T-helper 2 cell treated with Interferon-gamma antibody and Interleukin-4, amounts not matched to agents 100 ng/mL and 5 ng/mL, for 36 hours (primary cell): ENCODE measurements at regions not wholly inside any gene's neighbourhood (a gene's known extent, or its start where the extent isn't known, plus 50 kb on each side); places are given as distances from the start of the nearest gene placed in this dataset.
"Not testable (repeated sequence)": the region's sequence is repeated elsewhere in the genome, so short reads cannot be mapped to it uniquely, and the experiment has no call there.

Source experiments
- intact Hi-C: fragments of 100-400 bp; cut with micrococcal nuclease; formaldehyde crosslinking; loops from one replicate; pipeline ENCODE4 v1.15.1; 2023

- intact Hi-C loops = loop anchor here (10.0 kb wide), 2 partner anchors 318 to 1272 kb away; partner anchors contain the start of gene RAVER2
Observed at GRCh38 chr1:65062339-65062738, 85.7 kb upstream of the AK4 start.

- intact Hi-C loops = loop anchor here (10.0 kb wide), 2 partner anchors 318 to 1272 kb away; partner anchors contain the start of gene RAVER2
Observed at GRCh38 chr1:65063025-65063424, 85.0 kb upstream of the AK4 start.

- intact Hi-C loops = loop anchor here (5.0 to 10.0 kb wide), 5 partner anchors 63 to 1543 kb away; partner anchors contain the start of genes EFCAB7, ITGB3BP and RAVER2
Observed at GRCh38 chr1:65064981-65065380, 83.0 kb upstream of the AK4 start.

- intact Hi-C loops = loop anchor here (2.0 to 10.0 kb wide), 6 partner anchors 63 to 1543 kb away; partner anchors contain the start of genes EFCAB7, ITGB3BP, LEPR and LEPROT
Observed at GRCh38 chr1:65065524-65066418, 82.2 kb upstream of the AK4 start.

- intact Hi-C loops = loop anchor here (2.0 to 10.0 kb wide), 6 partner anchors 64 to 1544 kb away; partner anchors contain the start of genes EFCAB7, ITGB3BP, LEPR and LEPROT
Observed at GRCh38 chr1:65066419-65066765, 81.6 kb upstream of the AK4 start.

- intact Hi-C loops = loop anchor here (2.0 to 10.0 kb wide), 6 partner anchors 65 to 1545 kb away; partner anchors contain the start of genes EFCAB7, ITGB3BP, LEPR and LEPROT
Observed at GRCh38 chr1:65066766-65067490, 81.1 kb upstream of the AK4 start.

- intact Hi-C loops = loop anchor here (1.0 to 10.0 kb wide), 10 partner anchors 65 to 1545 kb away; partner anchors contain the start of genes AK4, EFCAB7, ITGB3BP and JAK1
Observed at GRCh38 chr1:65067491-65068201, 80.4 kb upstream of the AK4 start.

GRCh38 chr1:65068202-65069010, 79.6 kb upstream of the AK4 start:
- intact Hi-C loops = loop anchor here (1.0 to 10.0 kb wide), 9 partner anchors 66 to 1546 kb away; partner anchors contain the start of genes AK4, EFCAB7, ITGB3BP and JAK1

GRCh38 chr1:65069011-65069565, 78.9 kb upstream of the AK4 start:
- intact Hi-C loops = loop anchor here (2.0 to 10.0 kb wide), 8 partner anchors 67 to 1547 kb away; partner anchors contain the start of genes AK4, EFCAB7, ITGB3BP and RAVER2

- intact Hi-C loops = no loop called here
Observed at GRCh38 chr1:65072845-65073244, 75.2 kb upstream of the AK4 start.

GRCh38 chr1:65075123-65075976, 72.7 kb upstream of the AK4 start:
- intact Hi-C loops = loop anchor here (1.0 to 2.0 kb wide), 2 partner anchors 15 to 389 kb away; no protein-coding TSS in a partner anchor

GRCh38 chr1:65077369-65077768, 70.6 kb upstream of the AK4 start:
- intact Hi-C loops = no loop called here

GRCh38 chr1:65079941-65080340, 68.1 kb upstream of the AK4 start:
- intact Hi-C loops = no loop called here

GRCh38 chr1:65082346-65083040, 65.5 kb upstream of the AK4 start:
- intact Hi-C loops = no loop called here

- intact Hi-C loops = no loop called here
Observed at GRCh38 chr1:65083263-65083896, 64.6 kb upstream of the AK4 start.

- intact Hi-C loops = no loop called here
Observed at GRCh38 chr1:65084066-65084465, 63.9 kb upstream of the AK4 start.

GRCh38 chr1:65087519-65087918, 60.5 kb upstream of the AK4 start:
- intact Hi-C loops = not testable (repeated sequence)

- intact Hi-C loops = no loop called here
Observed at GRCh38 chr1:65090406-65090805, 57.6 kb upstream of the AK4 start.
